ENCODE measurements at regions not wholly inside any gene's neighbourhood (a gene's known extent, or its start where the extent isn't known, plus 50 kb on each side); places are given as distances from the start of the nearest gene placed in this dataset.
A peak's percentile ranks its signal among the peaks of the same experiment; 100 is the strongest.

- no peak for TF ChIP-seq JUNB (CRISPR knock-in tag; IDR thresholded peaks at IDR 0.05; ENCODE audit: borderline replicate concordance)
- TF ChIP-seq KDM2A (CRISPR knock-in tag; IDR thresholded peaks at IDR 0.05; ENCODE audit: borderline replicate concordance, low read depth), result peak; percentile 63; the same call in 1 of the 2 replicates
- TF ChIP-seq, protein P1, sequence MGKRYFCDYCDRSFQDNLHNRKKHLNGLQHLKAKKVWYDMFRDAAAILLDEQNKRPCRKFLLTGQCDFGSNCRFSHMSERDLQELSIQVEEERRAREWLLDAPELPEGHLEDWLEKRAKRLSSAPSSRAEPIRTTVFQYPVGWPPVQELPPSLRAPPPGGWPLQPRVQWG (CRISPR knock-in tag; IDR thresholded peaks at IDR 0.05; ENCODE audit: borderline replicate concordance, low read depth), result no peak
- TF ChIP-seq ZNF143 (CRISPR knock-in tag; IDR thresholded peaks at IDR 0.05), result peak; percentile 69
- TF ChIP-seq TOPORS (CRISPR knock-in tag; IDR thresholded peaks at IDR 0.05), result peak; percentile 95; the same call in 1 of the 2 replicates
- no peak for TF ChIP-seq SUZ12 (IDR thresholded peaks at IDR 0.05; ENCODE audit: low read depth, low read length)
- TF ChIP-seq REXO4 (CRISPR knock-in tag; IDR thresholded peaks at IDR 0.05; ENCODE audit: borderline replicate concordance), result no peak
- peak; percentile 100 for TF ChIP-seq HDAC2 (CRISPR knock-in tag; IDR thresholded peaks at IDR 0.05)
- peak; percentile 95 for TF ChIP-seq ZNF772 (CRISPR knock-in tag; IDR thresholded peaks at IDR 0.05)
- peak; percentile 92 for TF ChIP-seq ZNF574 (CRISPR knock-in tag; IDR thresholded peaks at IDR 0.05)
- no peak; the same call in 1 of the 2 replicates for TF ChIP-seq SRF (IDR thresholded peaks at IDR 0.05; ENCODE audit: low read depth, low read length)
- TF ChIP-seq RAD21 (CRISPR knock-in tag; IDR thresholded peaks at IDR 0.05), result peak; percentile 27; the same call in 1 of the 2 replicates
- peak; percentile 86; the same call in 1 of the 2 replicates for TF ChIP-seq ZNF607 (CRISPR knock-in tag; IDR thresholded peaks at IDR 0.05; ENCODE audit: borderline replicate concordance)
- TF ChIP-seq POGZ (CRISPR knock-in tag; IDR thresholded peaks at IDR 0.05), result peak; percentile 97
- peak; percentile 42; the same call in 1 of the 2 replicates for TF ChIP-seq ATF3 (CRISPR knock-in tag; IDR thresholded peaks at IDR 0.05)
- peak; percentile 97 for TF ChIP-seq ZNF205 (CRISPR knock-in tag; IDR thresholded peaks at IDR 0.05)
- TF ChIP-seq ZFP1 (CRISPR knock-in tag; IDR thresholded peaks at IDR 0.05), result peak; percentile 96
- TF ChIP-seq MAFK (conservative IDR thresholded peaks at IDR 0.05 in 1 of 2, IDR thresholded peaks at IDR 0.05 in 1 of 2; ENCODE audit: low read length in 2 of 2), result peak; percentile 86 to 94
- TF ChIP-seq, protein P2, sequence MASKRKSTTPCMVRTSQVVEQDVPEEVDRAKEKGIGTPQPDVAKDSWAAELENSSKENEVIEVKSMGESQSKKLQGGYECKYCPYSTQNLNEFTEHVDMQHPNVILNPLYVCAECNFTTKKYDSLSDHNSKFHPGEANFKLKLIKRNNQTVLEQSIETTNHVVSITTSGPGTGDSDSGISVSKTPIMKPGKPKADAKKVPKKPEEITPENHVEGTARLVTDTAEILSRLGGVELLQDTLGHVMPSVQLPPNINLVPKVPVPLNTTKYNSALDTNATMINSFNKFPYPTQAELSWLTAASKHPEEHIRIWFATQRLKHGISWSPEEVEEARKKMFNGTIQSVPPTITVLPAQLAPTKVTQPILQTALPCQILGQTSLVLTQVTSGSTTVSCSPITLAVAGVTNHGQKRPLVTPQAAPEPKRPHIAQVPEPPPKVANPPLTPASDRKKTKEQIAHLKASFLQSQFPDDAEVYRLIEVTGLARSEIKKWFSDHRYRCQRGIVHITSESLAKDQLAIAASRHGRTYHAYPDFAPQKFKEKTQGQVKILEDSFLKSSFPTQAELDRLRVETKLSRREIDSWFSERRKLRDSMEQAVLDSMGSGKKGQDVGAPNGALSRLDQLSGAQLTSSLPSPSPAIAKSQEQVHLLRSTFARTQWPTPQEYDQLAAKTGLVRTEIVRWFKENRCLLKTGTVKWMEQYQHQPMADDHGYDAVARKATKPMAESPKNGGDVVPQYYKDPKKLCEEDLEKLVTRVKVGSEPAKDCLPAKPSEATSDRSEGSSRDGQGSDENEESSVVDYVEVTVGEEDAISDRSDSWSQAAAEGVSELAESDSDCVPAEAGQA (IDR thresholded peaks at IDR 0.05; ENCODE audit: low read depth), result no peak
- TF ChIP-seq, protein P2 (CRISPR knock-in tag; IDR thresholded peaks at IDR 0.05; ENCODE audit: borderline replicate concordance), result peak; percentile 33; the same call in 1 of the 2 replicates
- TF ChIP-seq ZSCAN20 (CRISPR knock-in tag; IDR thresholded peaks at IDR 0.05; ENCODE audit: borderline replicate concordance), result no peak; the same call in 1 of the 2 replicates
Measured at GRCh38 chr6:167398214-167399050, 73.5 kb downstream of the TTLL2 start (continued).
